ENCODE measurements at regions not wholly inside any gene's neighbourhood (a gene's known extent, or its start where the extent isn't known, plus 50 kb on each side); places are given as distances from the start of the nearest gene placed in this dataset.

DNA sequence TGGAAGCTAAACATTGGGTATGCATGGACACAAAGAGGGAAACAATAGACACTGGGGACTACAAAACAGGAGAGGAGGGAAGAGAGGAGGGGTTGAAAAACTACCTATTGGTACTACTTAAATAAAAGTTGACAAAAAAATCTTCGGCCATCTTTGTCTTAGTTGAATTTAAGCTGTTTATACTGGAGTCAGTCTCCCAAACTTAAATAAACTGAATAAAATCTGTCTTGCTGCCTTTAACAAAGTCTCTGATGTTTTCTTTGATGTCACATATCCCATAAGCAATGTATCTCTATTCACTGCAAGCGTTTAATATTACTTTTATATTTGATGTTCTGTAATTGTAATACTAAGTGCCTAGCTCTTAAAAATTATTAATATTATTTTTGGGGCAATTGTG lies 409.2 kb upstream of the EPHA7 start:
- no peaks in the 10 kb centered on the region for H3K4me1 ChIP-seq (ENCODE audit: insufficient read depth, low read length)
- no peak overlapping the region for H3K4me3 ChIP-seq (replicated peaks in 1 of 3; ENCODE audit: insufficient read depth in 1 of 3, low read depth in 2 of 3, low read length in 3 of 3)
- FAIRE-seq (no peak), DNase-seq (ENCODE audit: low spot score) (no peak), ATAC-seq (no peak)
- no peaks in the 10 kb centered on the region for H3K27me3 ChIP-seq (ENCODE audit: control insufficient read depth in 1 of 2, insufficient read depth in 2 of 2, low read length in 2 of 2)
- H3K4me2 ChIP-seq (ENCODE audit: low read depth, low read length): no peak overlapping the region
- CTCF ChIA-PET (ENCODE audit: low intra/inter-chr PET ratio, low total read pairs): no interaction called here
- POLR2A ChIA-PET: no interaction called here
- no peaks in the 10 kb centered on the region for H3K9me3 ChIP-seq (ENCODE audit: low read length)
- H3K36me3 ChIP-seq (replicated peaks in 1 of 2; ENCODE audit: control insufficient read depth in 1 of 2, insufficient read depth in 2 of 2, low read length in 2 of 2): no peaks in the 10 kb centered on the region
- H3K27ac ChIP-seq (ENCODE audit: extremely low read length, insufficient read depth, low read length): no peak overlapping the region
- WGBS (ENCODE audit: low lambda C conversion rate): 4% methylated on average over 2 of the region's 2 CpGs
- in situ Hi-C loops (cut with HindIII; ENCODE audit: extremely low pct_ligation_motif_present, low pct_unique_long_range_greater_than_20kb): no loop called here
- H3K79me2 ChIP-seq (ENCODE audit: insufficient read depth, low read length): no peaks in the 10 kb centered on the region
- intact Hi-C loops (cut with micrococcal nuclease; ENCODE audit: unreplicated experiment): no loop called here
- no peaks in the 10 kb centered on the region for H4K20me1 ChIP-seq (ENCODE audit: insufficient read depth, low read length)
- H3K9ac ChIP-seq (ENCODE audit: insufficient read depth, low read depth, low read length): no peak overlapping the region
- TF ChIP-seq NKX3-1 (CRISPR knock-in tag; IDR thresholded peaks at IDR 0.05) (no peak), CHCHD3 (CRISPR knock-in tag; IDR thresholded peaks at IDR 0.05) (no peak), ZNF800 (CRISPR knock-in tag; IDR thresholded peaks at IDR 0.05) (no peak), ZEB1 (IDR thresholded peaks at IDR 0.05; ENCODE audit: insufficient replicate concordance, low read depth) (no peak), ZNF543 (CRISPR knock-in tag; IDR thresholded peaks at IDR 0.05) (no peak), ZNF839 (CRISPR knock-in tag; IDR thresholded peaks at IDR 0.05; ENCODE audit: borderline replicate concordance) (no peak), GATAD1 (CRISPR knock-in tag; IDR thresholded peaks at IDR 0.05) (no peak), EHMT2 (IDR thresholded peaks at IDR 0.05; ENCODE audit: borderline replicate concordance, low read depth, low read length) (no peak), PHB2 (IDR thresholded peaks at IDR 0.05; ENCODE audit: partially characterized antibody) (no peak), IRF2 (CRISPR knock-in tag; IDR thresholded peaks at IDR 0.05) (no peak), HHEX (CRISPR knock-in tag; IDR thresholded peaks at IDR 0.05) (no peak), SAP130 (CRISPR knock-in tag; IDR thresholded peaks at IDR 0.05; ENCODE audit: low read depth) (no peak), TBX3 (IDR thresholded peaks at IDR 0.05; ENCODE audit: borderline replicate concordance) (no peak), AHR (CRISPR knock-in tag; IDR thresholded peaks at IDR 0.05) (no peak)
- TF ChIP-seq, protein P1, sequence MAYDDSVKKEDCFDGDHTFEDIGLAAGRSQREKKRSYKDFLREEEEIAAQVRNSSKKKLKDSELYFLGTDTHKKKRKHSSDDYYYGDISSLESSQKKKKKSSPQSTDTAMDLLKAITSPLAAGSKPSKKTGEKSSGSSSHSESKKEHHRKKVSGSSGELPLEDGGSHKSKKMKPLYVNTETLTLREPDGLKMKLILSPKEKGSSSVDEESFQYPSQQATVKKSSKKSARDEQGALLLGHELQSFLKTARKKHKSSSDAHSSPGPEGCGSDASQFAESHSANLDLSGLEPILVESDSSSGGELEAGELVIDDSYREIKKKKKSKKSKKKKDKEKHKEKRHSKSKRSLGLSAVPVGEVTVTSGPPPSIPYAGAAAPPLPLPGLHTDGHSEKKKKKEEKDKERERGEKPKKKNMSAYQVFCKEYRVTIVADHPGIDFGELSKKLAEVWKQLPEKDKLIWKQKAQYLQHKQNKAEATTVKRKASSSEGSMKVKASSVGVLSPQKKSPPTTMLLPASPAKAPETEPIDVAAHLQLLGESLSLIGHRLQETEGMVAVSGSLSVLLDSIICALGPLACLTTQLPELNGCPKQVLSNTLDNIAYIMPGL (CRISPR knock-in tag; IDR thresholded peaks at IDR 0.05; ENCODE audit: borderline replicate concordance in 1 of 2, low read depth in 1 of 2): no peak
- TF ChIP-seq, protein P2, sequence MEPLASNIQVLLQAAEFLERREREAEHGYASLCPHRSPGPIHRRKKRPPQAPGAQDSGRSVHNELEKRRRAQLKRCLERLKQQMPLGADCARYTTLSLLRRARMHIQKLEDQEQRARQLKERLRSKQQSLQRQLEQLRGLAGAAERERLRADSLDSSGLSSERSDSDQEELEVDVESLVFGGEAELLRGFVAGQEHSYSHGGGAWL (CRISPR knock-in tag; IDR thresholded peaks at IDR 0.05): no peak
- TF ChIP-seq, protein P3, sequence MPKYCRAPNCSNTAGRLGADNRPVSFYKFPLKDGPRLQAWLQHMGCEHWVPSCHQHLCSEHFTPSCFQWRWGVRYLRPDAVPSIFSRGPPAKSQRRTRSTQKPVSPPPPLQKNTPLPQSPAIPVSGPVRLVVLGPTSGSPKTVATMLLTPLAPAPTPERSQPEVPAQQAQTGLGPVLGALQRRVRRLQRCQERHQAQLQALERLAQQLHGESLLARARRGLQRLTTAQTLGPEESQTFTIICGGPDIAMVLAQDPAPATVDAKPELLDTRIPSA (CRISPR knock-in tag; IDR thresholded peaks at IDR 0.05; ENCODE audit: borderline replicate concordance): no peak
- no peak overlapping the region for H2AFZ ChIP-seq (ENCODE audit: low read length)
- BruUV-seq (replicated peaks): no TSS peak

All from HepG2 (cell line).